ENCODE measurements at regions not wholly inside any gene's neighbourhood (a gene's known extent, or its start where the extent isn't known, plus 50 kb on each side); places are given as distances from the start of the nearest gene placed in this dataset.

- Mint-ChIP-seq H3K27me3 (no peaks in the 10 kb centered on the region), H3K4me1 (ENCODE audit: low read depth) (no peaks in the 10 kb centered on the region), H3K9me3 (peaks cover 5% of the 10 kb centered on the region), H3K27ac (no peak overlapping the region), H3K4me3 (no peak overlapping the region), H3K36me3 (ENCODE audit: low read depth) (no peaks in the 10 kb centered on the region)
- TF ChIP-seq CTCF (IDR thresholded peaks at IDR 0.05) = no peak
- CTCF ChIA-PET = no interaction called here
- ATAC-seq (no peak), DNase-seq (no peak)
- POLR2A ChIA-PET = no interaction called here
- intact Hi-C loops (cut with micrococcal nuclease) = no loop called here
These were observed 188.3 kb upstream of the CNTN4 start for GRCh38 chr3:1910322-1910721.

GRCh38 chr3:1929788-1930414, 168.8 kb upstream of the CNTN4 start:
- no peaks in the 10 kb centered on the region for H3K27me3 Mint-ChIP-seq
- no peaks in the 10 kb centered on the region for H3K4me1 Mint-ChIP-seq (ENCODE audit: low read depth)
- peaks cover 8% of the 10 kb centered on the region for H3K9me3 Mint-ChIP-seq
- no peaks in the 10 kb centered on the region for H3K36me3 Mint-ChIP-seq (ENCODE audit: low read depth)
- CTCF ChIA-PET = no interaction called here
- ATAC-seq (no peak), DNase-seq (no peak)
- POLR2A ChIA-PET = no interaction called here
- TF ChIP-seq CTCF (IDR thresholded peaks at IDR 0.05) = no peak
- H3K27ac Mint-ChIP-seq = no peak overlapping the region
- intact Hi-C loops (cut with micrococcal nuclease) = no loop called here
- no peak overlapping the region for H3K4me3 Mint-ChIP-seq

- TF ChIP-seq CTCF (IDR thresholded peaks at IDR 0.05) = no peak
- ChIA-PET CTCF (no interaction called here), POLR2A (no interaction called here)
- peaks cover 7% of the 10 kb centered on the region for H3K9me3 Mint-ChIP-seq
- H3K27me3 Mint-ChIP-seq = no peaks in the 10 kb centered on the region
- intact Hi-C loops (cut with micrococcal nuclease) = no loop called here
- no peak overlapping the region for H3K27ac Mint-ChIP-seq
- H3K4me3 Mint-ChIP-seq = no peak overlapping the region
- no peak for ATAC-seq
- H3K4me1 Mint-ChIP-seq (ENCODE audit: low read depth) = no peaks in the 10 kb centered on the region
- H3K36me3 Mint-ChIP-seq (ENCODE audit: low read depth) = no peaks in the 10 kb centered on the region
- no peak for DNase-seq
These were observed 159.7 kb upstream of the CNTN4 start for GRCh38 chr3:1938975-1939374.

- TF ChIP-seq CTCF (IDR thresholded peaks at IDR 0.05) = no peak
- POLR2A ChIA-PET = no interaction called here
- H3K4me1 Mint-ChIP-seq (ENCODE audit: low read depth) = no peaks in the 10 kb centered on the region
- H3K9me3 Mint-ChIP-seq = peaks cover 2% of the 10 kb centered on the region
- no peak overlapping the region for H3K27ac Mint-ChIP-seq
- intact Hi-C loops (cut with micrococcal nuclease) = no loop called here
- ATAC-seq = no peak
- CTCF ChIA-PET = no interaction called here
- no peak overlapping the region for H3K4me3 Mint-ChIP-seq
- no peak for DNase-seq
- H3K36me3 Mint-ChIP-seq (ENCODE audit: low read depth) = no peaks in the 10 kb centered on the region
- H3K27me3 Mint-ChIP-seq = no peaks in the 10 kb centered on the region
These were observed 155.9 kb upstream of the CNTN4 start for GRCh38 chr3:1942781-1943180.

GRCh38 chr3:1943395-1944118, 155.1 kb upstream of the CNTN4 start:
- no peaks in the 10 kb centered on the region for H3K27me3 Mint-ChIP-seq
- intact Hi-C loops (cut with micrococcal nuclease) = no loop called here
- ATAC-seq (no peak), DNase-seq (no peak)
- H3K4me3 Mint-ChIP-seq = no peak overlapping the region
- ChIA-PET CTCF (no interaction called here), POLR2A (no interaction called here)
- no peaks in the 10 kb centered on the region for H3K4me1 Mint-ChIP-seq (ENCODE audit: low read depth)
- H3K9me3 Mint-ChIP-seq = peaks cover 2% of the 10 kb centered on the region
- no peak for TF ChIP-seq CTCF (IDR thresholded peaks at IDR 0.05)
- H3K27ac Mint-ChIP-seq = no peak overlapping the region
- H3K36me3 Mint-ChIP-seq (ENCODE audit: low read depth) = no peaks in the 10 kb centered on the region

Measured in activated CD8-positive, alpha-beta T cell treated with anti-CD3 and anti-CD28 coated beads for 36 hours (primary cell).